ENCODE measurements at regions not wholly inside any gene's neighbourhood (a gene's known extent, or its start where the extent isn't known, plus 50 kb on each side); places are given as distances from the start of the nearest gene placed in this dataset.
"Not testable (repeated sequence)": the region's sequence is repeated elsewhere in the genome, so short reads cannot be mapped to it uniquely, and the experiment has no call there.

DNA sequence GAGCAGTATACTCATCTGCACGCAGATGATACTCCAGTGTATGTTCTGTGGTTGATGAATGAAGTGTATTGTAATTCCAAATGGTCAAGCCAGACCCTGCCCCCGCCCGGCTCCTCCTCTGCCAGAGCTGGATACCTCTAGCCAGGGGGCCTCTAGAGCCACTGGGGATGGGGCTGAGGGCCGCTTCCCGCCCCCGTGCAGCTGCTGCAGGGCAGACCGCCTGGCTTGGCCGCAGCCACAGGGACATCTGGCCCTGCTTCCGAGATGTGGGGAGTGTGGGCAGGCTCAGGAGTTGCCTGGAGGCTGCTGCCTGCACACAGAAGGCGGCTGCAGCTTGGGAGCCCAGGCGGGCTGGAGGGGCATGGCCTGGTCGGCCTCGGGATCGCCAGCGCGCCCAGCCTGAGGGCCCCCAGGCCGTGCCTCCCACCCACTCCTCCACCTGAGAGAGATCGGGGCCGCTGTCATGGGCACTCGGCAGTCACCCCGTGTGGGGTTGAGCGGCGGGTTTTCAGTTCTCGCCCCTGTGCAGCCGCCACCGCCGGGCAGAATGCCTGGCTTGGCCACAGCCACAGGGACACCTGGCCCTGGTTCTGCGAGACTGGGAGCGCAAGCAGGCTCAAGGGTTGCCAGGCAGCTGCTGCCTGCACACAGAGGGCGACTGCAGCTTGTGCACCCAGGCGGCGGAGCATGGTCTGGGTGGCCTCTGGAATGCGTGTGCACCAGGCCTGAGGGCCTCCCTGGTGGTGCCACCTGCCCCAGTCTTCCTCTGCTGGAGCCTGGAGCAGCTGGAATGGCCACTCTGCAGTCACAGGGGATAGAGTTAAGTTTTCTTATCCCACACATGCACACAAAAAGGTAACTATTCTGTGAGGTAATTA lies 1643.7 kb downstream of the SPATA31A7 start:
- not testable (repeated sequence) for DNase-seq (ENCODE audit: low read depth in 2 of 2)

DNA sequence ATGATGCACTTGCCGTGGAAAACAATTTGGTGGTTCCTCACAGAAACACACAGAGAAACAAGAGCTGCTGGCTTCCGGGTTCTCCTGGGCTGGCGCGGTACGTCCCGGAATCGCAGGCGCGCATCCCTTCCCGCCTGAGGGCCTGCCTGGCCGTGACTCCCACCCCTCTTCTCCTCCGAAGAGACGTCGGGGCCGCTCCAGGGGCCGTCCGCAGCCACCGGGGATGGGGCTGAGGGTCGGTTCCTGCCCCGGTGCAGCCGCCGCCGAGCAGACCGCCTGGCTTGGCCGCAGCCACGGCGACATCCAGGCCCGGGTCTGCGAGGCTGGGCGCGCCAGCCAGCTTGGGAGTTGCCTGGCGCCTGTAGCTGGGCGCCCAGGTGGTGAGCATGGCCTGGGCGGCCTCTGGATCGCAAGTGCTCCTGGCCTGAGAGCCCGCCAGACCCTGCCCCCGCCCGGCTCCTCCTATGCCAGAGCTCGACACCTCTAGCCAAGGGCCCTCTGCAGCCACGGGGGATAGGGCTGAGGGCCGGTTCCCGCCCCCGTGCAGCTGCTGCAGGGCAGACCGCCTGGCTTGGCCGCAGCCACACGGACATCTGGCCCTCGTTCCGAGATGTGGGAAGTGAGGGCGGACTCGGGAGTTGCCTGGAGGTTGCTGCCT lies 1647.5 kb downstream of the SPATA31A7 start:
- DNase-seq (ENCODE audit: low read depth in 2 of 2): peak in 1 of 2 donors; percentile 20

DNA sequence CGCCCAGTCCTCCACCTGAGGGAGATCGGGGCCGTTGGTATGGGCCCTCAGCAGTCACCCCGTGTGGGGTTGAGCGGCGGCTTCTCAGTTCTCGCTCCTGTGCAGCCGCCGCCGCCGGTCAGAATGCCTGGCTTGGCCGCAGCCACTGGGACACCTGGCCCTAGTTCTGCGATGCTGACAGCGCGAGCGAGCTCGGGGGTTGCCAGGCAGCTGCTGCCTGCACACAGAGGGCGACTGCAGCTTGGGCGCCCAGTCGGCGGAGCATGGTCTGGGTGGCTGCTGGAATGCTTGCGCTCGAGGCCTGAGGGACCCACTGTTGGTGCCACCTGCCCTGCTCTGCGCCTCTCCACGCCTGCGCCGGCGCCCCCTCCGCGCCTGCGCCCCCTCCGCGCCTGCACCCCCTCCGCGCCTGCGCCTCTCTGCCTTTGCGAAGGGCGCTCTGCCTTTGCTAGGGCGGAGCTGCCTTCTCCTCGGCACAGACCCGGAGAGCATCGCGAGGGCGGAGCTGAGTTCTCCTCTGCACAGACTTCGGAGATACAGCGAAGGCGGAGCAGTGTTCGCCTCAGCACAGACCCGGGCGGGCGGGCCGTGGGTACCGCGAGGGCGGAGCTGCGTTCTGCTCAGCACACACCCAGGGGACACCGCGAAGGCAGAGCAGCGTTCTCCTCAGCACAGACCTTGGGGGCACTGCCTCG lies 1648.3 kb downstream of the SPATA31A7 start:
- peak; percentile 88 to 93 for DNase-seq (ENCODE audit: low read depth in 2 of 2)

DNA sequence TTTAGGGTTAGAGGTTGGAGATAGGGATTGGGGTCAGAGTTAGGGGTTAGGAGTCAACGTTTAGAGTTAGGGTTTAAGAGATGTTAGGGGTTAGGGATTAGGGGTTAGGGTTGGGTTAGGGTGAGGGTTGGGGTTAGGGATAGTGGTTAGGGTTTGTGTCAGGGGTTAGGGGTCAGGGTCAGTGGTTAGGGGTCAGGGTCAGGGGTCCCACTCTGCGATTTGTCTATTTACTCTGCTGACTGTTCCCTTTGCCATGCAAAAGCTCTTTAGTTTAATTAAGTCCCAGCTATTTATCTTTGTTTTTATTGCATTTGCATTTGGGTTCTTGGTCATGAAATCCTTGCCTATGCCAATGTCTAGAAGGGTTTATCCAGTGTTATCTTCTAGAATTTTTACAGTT lies 1649.3 kb downstream of the SPATA31A7 start:
- not testable (repeated sequence) for DNase-seq (ENCODE audit: low read depth in 2 of 2)

DNA sequence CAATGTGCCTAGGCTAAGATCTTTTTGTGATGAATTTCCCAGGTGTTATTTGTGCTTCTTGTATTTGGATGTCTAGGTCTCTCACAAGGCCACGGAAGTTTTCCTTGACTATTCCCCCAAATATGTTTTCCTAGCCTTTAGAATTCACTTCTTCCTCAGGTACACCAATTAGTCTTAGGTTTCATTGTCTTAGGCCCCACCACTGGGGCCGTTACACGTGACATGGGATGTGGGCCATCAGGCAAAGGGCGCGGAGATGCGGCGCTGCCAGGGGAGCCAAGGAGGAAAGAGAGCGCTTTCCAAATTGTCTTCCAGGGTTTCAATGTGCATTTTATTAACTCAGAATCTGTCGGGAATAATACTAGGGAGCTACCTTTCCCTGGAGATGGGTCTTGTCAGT lies 1653.3 kb downstream of the SPATA31A7 start:
- not testable (repeated sequence) for DNase-seq (ENCODE audit: low read depth in 2 of 2)

DNA sequence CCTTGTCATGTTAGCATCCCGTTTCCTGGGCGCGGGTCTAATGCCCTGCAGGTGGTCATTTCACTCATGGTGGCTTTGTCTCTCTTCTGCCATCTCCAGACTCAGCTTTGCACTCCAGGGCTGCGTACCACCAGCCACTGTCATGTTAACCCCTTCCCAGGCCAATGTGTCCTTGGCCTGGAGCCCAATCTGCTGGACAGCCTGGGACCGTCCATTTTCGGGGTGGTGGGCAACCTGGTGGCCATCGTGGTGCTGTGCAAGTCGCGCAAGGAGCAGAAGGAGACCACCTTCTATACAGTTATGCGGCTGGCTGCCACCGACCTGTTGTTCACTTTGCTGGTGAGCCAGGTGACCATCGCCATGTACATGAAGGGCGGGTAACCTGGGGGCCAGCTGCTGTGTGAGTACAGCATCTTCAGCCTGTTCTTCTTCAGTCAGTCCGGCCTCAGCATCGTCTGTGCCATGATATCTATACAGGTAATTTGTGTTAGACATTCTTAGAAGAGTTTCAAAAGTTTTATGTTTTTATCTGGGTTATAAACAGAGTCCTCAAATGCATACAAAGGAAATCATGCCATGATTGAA lies 1654.0 kb downstream of the SPATA31A7 start:
- not testable (repeated sequence) for DNase-seq (ENCODE audit: low read depth in 2 of 2)

DNA sequence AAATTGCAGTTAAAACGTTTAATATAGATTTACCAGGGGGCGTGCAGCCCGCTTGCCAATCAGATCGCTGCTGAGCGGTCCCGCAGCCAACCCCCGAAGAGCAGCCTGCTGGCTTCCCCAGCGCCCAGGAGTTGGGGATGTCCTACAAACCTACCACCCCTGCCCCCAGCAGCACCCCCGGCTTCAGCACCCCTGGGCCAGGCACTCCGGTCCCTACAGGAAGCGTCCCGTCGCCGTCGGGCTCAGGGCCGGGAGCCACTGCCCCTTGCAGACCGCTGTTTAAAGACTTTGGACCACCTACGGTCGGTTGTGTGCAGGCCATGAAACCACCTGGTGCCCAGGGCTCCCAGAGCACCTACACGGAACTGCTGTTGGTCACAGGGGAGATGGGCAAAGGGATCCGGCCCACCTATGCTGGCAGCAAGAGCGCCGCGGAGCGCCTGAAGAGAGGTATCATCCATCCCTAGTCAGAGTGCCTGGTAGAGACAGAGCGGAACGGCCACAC lies 1654.9 kb downstream of the SPATA31A7 start:
- DNase-seq (ENCODE audit: low read depth in 2 of 2): not testable (repeated sequence)

DNA sequence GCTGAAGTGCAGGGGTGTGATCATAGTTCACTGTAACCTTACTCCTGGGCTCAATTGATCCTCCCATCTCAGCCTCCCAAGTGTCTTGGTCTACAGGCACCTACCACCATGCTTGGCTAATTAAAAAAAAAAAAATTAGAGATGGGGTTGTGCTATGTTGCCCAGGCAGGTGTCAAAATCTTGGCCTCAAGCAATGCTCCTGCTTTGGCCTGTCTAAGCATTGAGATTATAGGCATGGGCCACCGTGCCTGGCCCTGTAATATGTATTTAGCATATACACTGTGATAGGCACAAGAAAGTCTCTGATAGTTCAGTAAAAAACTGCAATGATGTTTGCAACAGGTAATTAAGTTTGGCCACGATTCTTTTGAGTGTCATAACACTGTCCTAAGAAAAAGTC lies 1658.4 kb downstream of the SPATA31A7 start:
- DNase-seq (ENCODE audit: low read depth in 2 of 2): not testable (repeated sequence)

DNA sequence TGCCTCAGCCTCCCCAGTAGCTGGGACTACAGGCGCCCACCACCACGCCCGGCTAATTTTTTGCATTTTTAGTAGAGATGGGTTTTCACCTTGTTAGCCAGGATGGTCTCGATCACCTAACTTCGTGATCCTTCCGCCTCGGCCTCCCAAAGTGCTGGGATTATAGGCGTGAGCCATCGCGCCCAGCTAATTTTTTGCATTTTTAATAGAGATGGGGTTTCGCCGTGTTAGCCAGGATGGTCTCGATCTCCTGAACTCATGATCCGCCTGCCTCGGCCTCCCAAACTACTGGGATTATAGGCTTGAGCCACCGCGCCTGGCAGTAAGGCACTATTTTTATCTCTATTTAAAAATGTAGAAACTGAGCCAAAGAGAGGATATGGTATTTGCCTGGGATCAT lies 1660.2 kb downstream of the SPATA31A7 start:
- DNase-seq (ENCODE audit: low read depth in 2 of 2): not testable (repeated sequence)

DNA sequence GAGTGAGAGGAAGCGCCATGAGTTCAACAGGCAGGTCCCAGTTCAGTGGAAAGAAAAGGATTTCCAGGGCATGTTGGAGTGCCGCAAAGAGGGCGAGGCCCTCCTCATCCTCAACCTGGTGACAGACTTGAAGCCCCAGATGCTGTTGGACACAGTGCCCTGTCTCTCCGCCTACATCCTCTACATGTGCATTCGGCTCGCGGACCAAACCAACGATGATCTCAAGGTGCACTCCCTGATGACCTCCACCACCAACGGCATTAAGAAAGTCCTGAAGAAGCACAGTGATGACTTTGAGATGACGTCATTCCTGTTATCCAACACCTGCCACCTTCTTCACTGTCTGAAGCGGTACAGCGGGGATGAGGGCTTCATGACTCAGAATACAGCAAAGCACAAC lies 1667.4 kb downstream of the SPATA31A7 start:
- not testable (repeated sequence) for DNase-seq (ENCODE audit: low read depth in 2 of 2)

DNA sequence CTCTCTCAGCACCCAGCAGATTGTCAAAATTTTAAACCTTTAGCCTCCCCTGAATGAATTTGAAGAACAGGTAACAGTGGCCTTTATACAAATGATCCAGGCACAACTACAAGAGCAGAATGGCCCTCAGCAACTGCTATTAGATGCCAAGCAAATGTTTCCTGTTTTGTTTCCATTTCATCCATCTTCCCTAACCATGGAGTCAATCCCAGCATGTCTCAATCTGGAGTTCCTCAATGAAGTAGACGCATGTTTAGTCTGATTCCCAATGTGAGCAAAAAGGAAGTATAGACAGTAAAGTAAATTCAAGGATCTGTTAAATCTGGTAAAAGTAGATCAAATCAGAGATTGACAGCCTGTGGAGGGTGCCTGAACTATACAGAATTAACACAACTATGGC lies 1668.4 kb downstream of the SPATA31A7 start:
- DNase-seq (ENCODE audit: low read depth in 2 of 2): not testable (repeated sequence)

DNA sequence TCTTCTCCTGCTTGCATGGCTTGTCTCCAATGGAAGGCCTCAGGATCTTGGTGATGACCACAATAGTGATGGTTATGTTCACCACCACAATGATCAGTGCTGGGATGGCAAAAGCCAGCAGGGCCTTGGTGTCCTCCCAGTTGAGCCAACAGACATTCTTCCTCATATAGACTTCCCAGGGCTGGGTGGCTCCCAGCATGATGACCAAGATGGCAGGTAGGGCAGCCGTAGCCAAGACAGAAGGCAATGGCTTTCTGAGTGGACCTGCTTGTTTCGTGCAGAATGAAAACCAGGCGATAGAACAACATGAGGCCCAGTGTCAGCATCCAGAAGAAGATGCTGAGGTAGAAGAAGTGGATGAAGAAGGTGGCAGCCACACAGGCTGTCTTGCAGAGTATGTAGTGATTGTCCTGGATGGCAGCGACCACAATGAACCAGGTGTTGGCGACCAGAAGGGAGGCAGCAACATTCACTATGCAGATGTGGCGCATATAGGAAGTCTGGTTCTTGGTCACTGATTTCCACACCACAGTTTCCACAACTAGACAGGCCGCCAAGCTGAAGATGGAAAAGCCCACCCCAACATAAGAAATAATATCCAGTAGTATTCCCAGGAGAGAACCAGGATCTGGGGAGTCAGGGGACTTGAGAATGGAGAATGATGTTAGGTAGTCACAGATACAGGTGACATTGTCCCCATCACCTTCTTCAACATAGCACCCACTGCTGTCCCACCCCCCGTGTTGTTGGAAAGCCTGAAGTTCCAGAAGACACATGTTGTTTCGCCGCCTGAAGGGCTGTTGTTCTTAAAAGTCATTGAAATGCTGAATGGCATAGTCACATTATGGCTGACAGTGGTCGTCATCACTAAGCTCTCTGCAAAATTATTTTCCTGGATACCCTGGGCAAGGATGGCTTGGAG lies 1671.4 kb downstream of the SPATA31A7 start:
- DNase-seq (ENCODE audit: low read depth in 2 of 2): not testable (repeated sequence)

DNA sequence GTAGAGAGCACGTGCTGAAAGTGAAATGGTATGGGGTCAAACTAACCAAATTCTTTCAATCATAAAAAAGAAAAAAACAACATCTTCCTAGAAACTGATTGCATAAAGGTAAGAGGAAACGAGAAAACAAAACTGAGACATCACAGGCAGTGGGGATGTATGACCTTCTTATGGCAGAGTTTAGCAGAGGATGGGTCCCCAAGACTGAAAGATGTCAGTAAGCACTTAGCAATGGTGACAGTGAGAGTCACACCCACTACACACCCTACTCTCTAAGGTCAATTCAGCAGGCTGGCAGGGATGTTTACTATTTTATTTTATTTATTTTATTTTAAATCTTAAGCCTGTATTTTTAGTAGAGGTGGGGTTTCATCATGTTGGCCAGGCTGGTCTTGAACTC lies 1672.3 kb downstream of the SPATA31A7 start:
- not testable (repeated sequence) for DNase-seq (ENCODE audit: low read depth in 2 of 2)

DNA sequence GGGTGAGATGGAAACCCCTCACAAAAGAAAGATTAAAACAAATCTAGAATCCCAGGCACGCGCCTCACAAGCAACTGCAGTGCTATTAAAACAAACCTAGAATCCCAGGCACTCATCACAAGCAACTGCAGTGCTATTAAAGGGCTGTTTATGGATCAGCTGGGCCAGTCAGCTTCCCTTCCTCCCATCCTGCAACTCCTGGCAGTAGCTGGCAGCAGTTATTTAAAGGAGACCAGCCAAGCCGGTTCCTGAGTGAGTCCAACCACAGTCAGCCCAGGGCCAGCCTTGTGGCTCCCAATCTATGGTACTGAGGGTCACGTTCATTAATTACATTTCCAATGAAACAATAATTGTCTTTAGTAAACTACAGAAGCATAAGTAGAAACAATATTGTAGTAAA lies 1673.5 kb downstream of the SPATA31A7 start:
- DNase-seq (ENCODE audit: low read depth in 2 of 2): not testable (repeated sequence)

DNA sequence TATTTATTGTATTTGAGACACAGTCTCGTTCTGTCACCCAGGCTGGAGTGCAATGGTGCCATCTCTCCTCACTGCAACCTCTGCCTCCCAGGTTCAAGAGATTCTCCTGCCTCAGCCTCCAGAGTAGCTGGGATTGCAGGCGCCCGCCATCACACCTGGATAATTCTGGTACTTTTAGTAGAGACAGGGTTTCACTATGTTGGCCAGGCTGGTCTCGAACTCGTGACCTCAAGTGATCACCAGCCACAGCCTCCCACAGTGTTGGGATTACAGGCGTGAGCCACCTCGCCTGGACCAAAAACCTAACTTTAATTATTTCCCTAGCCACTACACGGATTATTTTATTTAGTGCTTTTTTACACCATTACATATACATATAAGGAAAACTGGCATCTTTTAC lies 1674.0 kb downstream of the SPATA31A7 start:
- DNase-seq (ENCODE audit: low read depth in 2 of 2): not testable (repeated sequence)

DNA sequence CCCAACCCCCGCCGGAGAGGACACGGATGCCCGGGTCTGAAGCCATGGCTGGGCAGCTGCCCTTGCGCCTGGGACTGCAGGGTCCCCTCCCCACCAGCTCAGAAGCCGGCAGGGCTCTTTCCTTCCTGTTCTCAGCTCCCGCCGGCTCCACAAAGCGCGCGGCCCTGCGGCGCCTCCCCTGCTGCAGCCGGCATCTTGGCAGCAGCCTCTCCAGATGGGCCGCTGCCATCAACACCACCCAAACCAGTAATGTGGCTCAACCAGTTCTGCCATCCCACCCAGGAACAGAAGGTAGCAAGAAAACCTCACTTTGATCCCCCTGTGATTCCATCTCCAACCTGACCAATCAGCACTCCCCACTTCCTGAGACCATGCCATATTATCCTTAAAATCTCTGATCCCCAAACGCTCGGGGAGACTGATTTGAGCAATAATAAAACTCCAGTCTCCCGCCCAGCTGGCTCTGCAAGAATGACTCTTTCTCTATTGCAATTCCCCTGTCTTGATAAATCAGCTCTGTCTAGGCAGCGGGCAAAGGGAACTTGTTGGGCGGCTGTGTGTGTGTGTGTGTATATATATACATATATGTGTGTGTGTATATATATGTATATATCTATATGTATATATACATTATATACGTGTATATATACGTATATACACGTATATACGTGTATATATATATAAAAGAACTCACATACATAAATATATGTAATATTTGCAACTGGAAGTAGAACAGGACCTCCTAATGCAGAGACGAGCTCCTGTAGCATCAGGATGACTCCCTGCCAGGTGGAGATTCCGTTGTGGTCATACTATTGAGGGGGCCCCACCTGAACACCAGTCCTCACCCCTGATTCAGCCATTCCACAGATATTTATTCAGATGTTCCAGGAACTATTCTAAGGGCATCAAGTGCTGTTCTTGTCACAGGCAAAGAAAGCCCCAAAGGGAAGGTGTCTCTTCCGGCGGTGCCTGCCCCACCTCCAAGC lies 1674.9 kb downstream of the SPATA31A7 start:
- DNase-seq (ENCODE audit: low read depth in 2 of 2): not testable (repeated sequence)

DNA sequence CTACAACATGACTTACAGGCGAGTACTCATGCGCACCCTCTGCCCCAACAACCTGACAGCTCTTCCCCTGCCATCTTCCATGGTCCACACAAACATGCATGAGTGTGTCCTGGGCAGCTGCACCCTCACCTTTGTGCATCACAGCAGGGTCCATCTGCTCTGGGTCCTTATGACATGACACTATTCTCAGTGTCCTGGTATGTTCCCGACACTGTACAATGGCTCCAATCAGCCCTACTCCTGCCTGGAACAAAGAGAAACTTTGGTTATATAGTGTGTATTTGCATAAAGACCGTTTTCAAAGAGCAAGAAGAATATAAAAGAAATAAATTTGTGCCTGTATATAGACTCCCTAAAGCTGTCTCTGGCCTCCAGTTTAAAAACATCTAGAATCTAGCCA lies 1679.2 kb downstream of the SPATA31A7 start:
- DNase-seq (ENCODE audit: low read depth in 2 of 2): not testable (repeated sequence)

DNA sequence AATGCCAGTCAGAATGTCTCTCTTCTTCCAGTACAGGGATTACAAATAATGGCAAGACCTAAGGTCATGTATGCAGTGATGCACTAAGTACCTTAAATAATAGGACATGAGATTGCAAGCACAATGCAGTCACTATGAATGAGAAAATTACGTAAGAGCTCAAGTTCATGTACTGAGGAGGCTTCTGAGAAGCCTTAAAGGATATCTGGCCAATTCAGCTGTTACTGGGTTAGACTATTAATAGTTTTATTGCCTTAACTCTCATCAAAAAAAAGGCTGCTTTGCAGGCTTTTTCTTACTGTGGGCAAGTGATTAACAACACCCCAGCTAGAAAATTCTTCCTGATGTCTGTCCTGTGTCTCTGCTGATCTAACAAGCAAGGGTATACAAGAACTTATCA lies 1681.9 kb downstream of the SPATA31A7 start:
- DNase-seq (ENCODE audit: low read depth in 2 of 2): not testable (repeated sequence)

DNA sequence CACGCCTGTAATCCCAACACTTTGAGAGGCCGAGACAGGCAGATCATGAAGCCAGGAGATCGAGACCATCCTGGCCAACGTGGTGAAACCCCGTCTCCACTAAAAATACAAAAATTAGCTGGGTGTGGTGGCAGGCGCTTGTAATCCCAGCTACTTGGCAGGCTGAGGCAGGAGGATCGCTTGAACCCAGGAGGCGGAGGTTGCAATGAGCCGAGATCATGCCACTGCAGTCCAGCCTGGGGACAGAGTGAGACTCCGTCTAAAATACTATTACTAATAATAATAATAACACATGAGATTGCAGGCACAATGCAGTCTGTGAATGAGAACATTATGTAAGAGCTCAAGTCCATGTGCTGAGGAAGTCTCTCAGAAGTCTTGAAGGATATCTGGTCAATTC lies 1684.4 kb downstream of the SPATA31A7 start:
- not testable (repeated sequence) for DNase-seq (ENCODE audit: low read depth in 2 of 2)
